HEK293 (cell line): ENCODE measurements at regions not wholly inside any gene's neighbourhood (a gene's known extent, or its start where the extent isn't known, plus 50 kb on each side); places are given as distances from the start of the nearest gene placed in this dataset.
"Not testable (repeated sequence)": the region's sequence is repeated elsewhere in the genome, so short reads cannot be mapped to it uniquely, and the experiment has no call there.

Experiments used
- CTCF ChIA-PET: fragments of 350-600 bp; formaldehyde crosslinking; extraction: SDS; loops from one replicate; lab custom pipeline; 2021; ENCODE audit warnings: antibody characterized with exemption; lab: Yijun Ruan, JAX
- POLR2A ChIA-PET: fragments of 300-600 bp; formaldehyde crosslinking; extraction: SDS; loops from one replicate; lab custom pipeline; 2020; ENCODE audit warnings: antibody characterized with exemption, inconsistent platforms; lab: Yijun Ruan, JAX
- H3K27ac ChIP-seq: fragments of 200-500 bp; sonication (Bioruptor generic); 2 replicates; pipeline ENCODE4 v1.5.1; 2014; ENCODE audit warnings: low read depth, low read length, control low read depth, inconsistent platforms; ENCODE audit errors: extremely low read depth
- H3K36me3 ChIP-seq, 2 experiments: fragments of 200-500 bp in 1 of 2; sonication (Bioruptor generic) in 1 of 2; 1 replicate in 1 of 2; 2 replicates in 1 of 2; pipeline ENCODE4 v1.5.1; 2014 to 2017; ENCODE audit warnings: inconsistent platforms in 2 of 2, low read length in 2 of 2; ENCODE audit not compliant: control insufficient read depth in 2 of 2, insufficient read depth in 1 of 2
- H3K4me1 ChIP-seq: fragments of 200-500 bp; sonication (Bioruptor generic); 2 replicates; pipeline ENCODE4 v1.5.1; 2014; ENCODE audit warnings: mild to moderate bottlenecking, low read length, inconsistent platforms; ENCODE audit not compliant: control insufficient read depth, insufficient read depth
- H3K4me3 ChIP-seq: 2 replicates; pipeline ENCODE4 v1.5.1; 2011; ENCODE audit warnings: low read depth, mild to moderate bottlenecking, control low read depth, low read length, moderate library complexity
- H3K9me3 ChIP-seq: fragments of 200-500 bp; sonication (Bioruptor generic); 2 replicates; pipeline ENCODE4 v1.5.1; 2014; ENCODE audit warnings: low read depth, low read length, inconsistent platforms; ENCODE audit not compliant: control insufficient read depth, insufficient read depth
- ATF2 ChIP-seq: fragments of 450-650 bp; formaldehyde crosslinking; IDR thresholded peaks from 2 replicates; pipeline ENCODE4 v1.5.1; 2016; ENCODE audit warnings: missing biosample characterization, missing genetic modification characterization, low read depth
- BCL6B ChIP-seq: fragments of 450-650 bp; formaldehyde crosslinking; IDR thresholded peaks from 2 replicates; pipeline ENCODE4 v1.5.1; 2017; ENCODE audit warnings: missing biosample characterization, missing genetic modification characterization
- CTCF ChIP-seq: fragments of 450-650 bp; formaldehyde crosslinking; IDR thresholded peaks from 2 replicates; pipeline ENCODE4 v1.5.1; 2016; ENCODE audit warnings: missing biosample characterization, missing genetic modification characterization
- HOXC10 ChIP-seq: sonication (generic); formaldehyde crosslinking; IDR thresholded peaks from 2 replicates; pipeline ENCODE4 v1.8.1; 2023; ENCODE audit warnings: mild to moderate bottlenecking, missing genetic modification reagents
- PATZ1 ChIP-seq: fragments of 450-650 bp; formaldehyde crosslinking; IDR thresholded peaks from 2 replicates; pipeline ENCODE4 v1.5.1; 2016; ENCODE audit warnings: missing biosample characterization, missing genetic modification characterization
- SCRT1 ChIP-seq: fragments of 450-650 bp; formaldehyde crosslinking; IDR thresholded peaks from 2 replicates; pipeline ENCODE4 v1.5.1; 2016; ENCODE audit warnings: missing biosample characterization, missing genetic modification characterization, borderline replicate concordance
- TRIM28 ChIP-seq: IDR thresholded peaks from 2 replicates; pipeline ENCODE4 v1.6.1; 2011; ENCODE audit warnings: low read length, control low read depth, borderline replicate concordance
- YY1 ChIP-seq: fragments of 450-650 bp; formaldehyde crosslinking; IDR thresholded peaks from 2 replicates; pipeline ENCODE4 v1.5.1; 2018; ENCODE audit warnings: missing biosample characterization, missing genetic modification characterization
- ZBTB7A ChIP-seq: fragments of 450-650 bp; formaldehyde crosslinking; IDR thresholded peaks from 2 replicates; pipeline ENCODE4 v1.5.1; 2016; ENCODE audit warnings: low read depth, missing biosample characterization, missing genetic modification characterization
- ZBTB8A ChIP-seq: fragments of 450-650 bp; formaldehyde crosslinking; IDR thresholded peaks from 2 replicates; pipeline ENCODE4 v1.5.1; 2016; ENCODE audit warnings: missing biosample characterization, missing genetic modification characterization
- ZFP37 ChIP-seq: fragments of 450-650 bp; formaldehyde crosslinking; IDR thresholded peaks from 2 replicates; pipeline ENCODE4 v1.5.1; 2016; ENCODE audit warnings: missing biosample characterization, missing genetic modification characterization
- ZNF157 ChIP-seq: fragments of 450-650 bp; formaldehyde crosslinking; IDR thresholded peaks from 2 replicates; pipeline ENCODE4 v1.5.1; 2016; ENCODE audit warnings: missing biosample characterization, missing genetic modification characterization
- ZNF2 ChIP-seq: fragments of 450-650 bp; formaldehyde crosslinking; IDR thresholded peaks from 2 replicates; pipeline ENCODE4 v1.5.1; 2016; ENCODE audit warnings: missing biosample characterization, missing genetic modification characterization
- ZNF23 ChIP-seq: fragments of 450-650 bp; formaldehyde crosslinking; IDR thresholded peaks from 2 replicates; pipeline ENCODE4 v1.5.1; 2016; ENCODE audit warnings: missing biosample characterization, missing genetic modification characterization, borderline replicate concordance
- ZNF324 ChIP-seq: fragments of 450-650 bp; formaldehyde crosslinking; IDR thresholded peaks from 2 replicates; pipeline ENCODE4 v1.5.1; 2016; ENCODE audit warnings: missing biosample characterization, missing genetic modification characterization
- ZNF350 ChIP-seq: fragments of 450-650 bp; formaldehyde crosslinking; IDR thresholded peaks from 2 replicates; pipeline ENCODE4 v1.5.0; 2017; ENCODE audit warnings: missing biosample characterization, mild to moderate bottlenecking, missing genetic modification characterization
- ZNF501 ChIP-seq: fragments of 450-650 bp; formaldehyde crosslinking; IDR thresholded peaks from 2 replicates; pipeline ENCODE4 v1.5.1; 2016; ENCODE audit warnings: missing biosample characterization, missing genetic modification characterization
- ZNF510 ChIP-seq: fragments of 450-650 bp; formaldehyde crosslinking; IDR thresholded peaks from 2 replicates; pipeline ENCODE4 v1.5.1; 2018; ENCODE audit warnings: mild to moderate bottlenecking, missing genetic modification characterization, missing biosample characterization; ENCODE audit not compliant: insufficient replicate concordance
- ZNF561 ChIP-seq: fragments of 450-650 bp; IDR thresholded peaks from 2 replicates; pipeline ENCODE4 v1.5.1; 2018; ENCODE audit warnings: missing biosample characterization, missing genetic modification characterization, borderline replicate concordance
- ZNF585B ChIP-seq: fragments of 450-650 bp; formaldehyde crosslinking; IDR thresholded peaks from 2 replicates; pipeline ENCODE4 v1.5.1; 2016; ENCODE audit warnings: missing biosample characterization, missing genetic modification characterization
- ZNF654 ChIP-seq: fragments of 450-650 bp; formaldehyde crosslinking; IDR thresholded peaks from 2 replicates; pipeline ENCODE4 v1.5.1; 2016; ENCODE audit warnings: low read depth, missing biosample characterization, missing genetic modification characterization
- ZNF660 ChIP-seq: fragments of 450-650 bp; IDR thresholded peaks from 2 replicates; pipeline ENCODE4 v1.5.1; 2018; ENCODE audit warnings: missing biosample characterization, mild to moderate bottlenecking, missing genetic modification characterization
- ZNF76 ChIP-seq: fragments of 450-650 bp; formaldehyde crosslinking; IDR thresholded peaks from 2 replicates; pipeline ENCODE4; 2016; ENCODE audit warnings: low read depth, missing biosample characterization, missing genetic modification characterization, borderline replicate concordance

- TF ChIP-seq BCL6B (no peak), ZFP37 (tag by site-specific recombination) (no peak), ZBTB8A (no peak), YY1 (tag by site-specific recombination) (no peak), ZNF157 (tag by site-specific recombination) (no peak), ZNF561 (no peak), ZNF585B (no peak), CTCF (tag by site-specific recombination) (no peak), ZNF23 (tag by site-specific recombination) (no peak), PATZ1 (tag by site-specific recombination) (no peak), ATF2 (tag by site-specific recombination) (no peak), ZNF660 (tag by site-specific recombination) (no peak), SCRT1 (tag by site-specific recombination) (no peak), ZNF76 (tag by site-specific recombination) (no peak)
- no peaks in the 10 kb centered on the region for H3K36me3 ChIP-seq
- H3K4me3 ChIP-seq: no peak overlapping the region
- ChIA-PET POLR2A (no interaction called here), CTCF (interaction anchor here (0.8 to 0.9 kb wide), 2 partner anchors 175 to 728 kb away, joined by 3 to 4 read pairs; no protein-coding TSS in a partner anchor)
- no peaks in the 10 kb centered on the region for H3K4me1 ChIP-seq
- H3K27ac ChIP-seq: no peak overlapping the region
- H3K9me3 ChIP-seq: no peaks in the 10 kb centered on the region
These were observed 974.5 kb downstream of the LTN1 start for GRCh38 chr21:28018213-28018612.

GRCh38 chr21:28016571-28016970, 976.1 kb downstream of the LTN1 start:
- Histone ChIP-seq H3K36me3 (no peaks in the 10 kb centered on the region), H3K4me1 (no peaks in the 10 kb centered on the region), H3K27ac (no peak overlapping the region), H3K9me3 (no peaks in the 10 kb centered on the region), H3K4me3 (no peak overlapping the region)
- POLR2A ChIA-PET: no interaction called here
- CTCF ChIA-PET: no interaction called here
- no peak for TF ChIP-seq ZBTB7A (tag by site-specific recombination)
- TF ChIP-seq HOXC10 (CRISPR knock-in tag): no peak
- TF ChIP-seq TRIM28: no peak
- no peak for TF ChIP-seq ZNF501 (tag by site-specific recombination)
- no peak for TF ChIP-seq ZNF510 (tag by site-specific recombination)
- no peak for TF ChIP-seq ZNF654 (tag by site-specific recombination)
- TF ChIP-seq ZNF324 (tag by site-specific recombination): no peak
- no peak for TF ChIP-seq ZNF2 (tag by site-specific recombination)
- no peak for TF ChIP-seq ZNF350

- POLR2A ChIA-PET, H3K4me3 ChIP-seq, H3K4me1 ChIP-seq, H3K36me3 ChIP-seq, H3K9me3 ChIP-seq, H3K27ac ChIP-seq, CTCF ChIA-PET: not testable (repeated sequence)
These were observed 979.6 kb downstream of the LTN1 start for GRCh38 chr21:28013123-28013522.

- CTCF ChIA-PET, H3K27ac ChIP-seq, H3K4me3 ChIP-seq, H3K9me3 ChIP-seq, POLR2A ChIA-PET, H3K36me3 ChIP-seq, H3K4me1 ChIP-seq: not testable (repeated sequence)
These were observed 980.7 kb downstream of the LTN1 start for GRCh38 chr21:28011970-28012369.
